Cardiac muscle cell (in vitro differentiated cells and primary cell): ENCODE measurements at regions not wholly inside any gene's neighbourhood (a gene's known extent, or its start where the extent isn't known, plus 50 kb on each side); places are given as distances from the start of the nearest gene placed in this dataset.

ENCODE experiments used
- DNase-seq, 2 donors: peaks; one replicate each; pipeline versions ENCODE4 v3.0.0 to v3.0.0-alpha.2; 2010 to 2017; ENCODE audit warnings: low read depth in 1 of 2, low spot score in 1 of 2
- H3K27ac ChIP-seq: fragments of 200-600 bp; sonication (generic); 2 replicates; pipeline ENCODE4 v1.5.1; 2016
- H3K27me3 ChIP-seq: fragments of 200-600 bp; sonication (generic); 2 replicates; pipeline ENCODE4 v1.6.0; 2016; ENCODE audit warnings: control low read depth
- H3K36me3 ChIP-seq: fragments of 200-600 bp; sonication (generic); 2 replicates; pipeline ENCODE4 v1.5.1; 2016; ENCODE audit warnings: control low read depth
- H3K4me1 ChIP-seq: fragments of 200-600 bp; sonication (generic); 2 replicates; pipeline ENCODE4 v1.8.1; 2017; ENCODE audit warnings: low read depth, mild to moderate bottlenecking, mixed run types
- H3K4me3 ChIP-seq: fragments of 200-600 bp; sonication (generic); 2 replicates; pipeline ENCODE4 v1.5.1; 2016; ENCODE audit warnings: mild to moderate bottlenecking
- H3K9me3 ChIP-seq: fragments of 200-600 bp; sonication (generic); 2 replicates; pipeline ENCODE4 v1.5.1; 2017; ENCODE audit warnings: low read depth, mild to moderate bottlenecking, control low read depth
- CTCF ChIP-seq: IDR thresholded peaks from 2 replicates; pipeline ENCODE4 v1.5.1; 2012; ENCODE audit warnings: low read depth, mild to moderate bottlenecking, low read length

GRCh38 chr19:30237140-30237539, 135.0 kb upstream of the ZNF536 start:
- H3K4me3 ChIP-seq, result no peak overlapping the region
- no peak overlapping the region for H3K27ac ChIP-seq
- H3K36me3 ChIP-seq, result no peaks in the 10 kb centered on the region
- no peak for TF ChIP-seq CTCF
- H3K4me1 ChIP-seq, result no peaks in the 10 kb centered on the region
- H3K9me3 ChIP-seq, result no peaks in the 10 kb centered on the region
- no peak for DNase-seq
- peaks cover 23% of the 10 kb centered on the region for H3K27me3 ChIP-seq

GRCh38 chr19:30240904-30241695, 131.1 kb upstream of the ZNF536 start:
- DNase-seq, result no peak
- no peaks in the 10 kb centered on the region for H3K9me3 ChIP-seq
- H3K4me1 ChIP-seq, result no peaks in the 10 kb centered on the region
- no peak overlapping the region for H3K27ac ChIP-seq
- H3K27me3 ChIP-seq, result peaks cover 4% of the 10 kb centered on the region
- no peak for TF ChIP-seq CTCF
- H3K36me3 ChIP-seq, result no peaks in the 10 kb centered on the region
- no peak overlapping the region for H3K4me3 ChIP-seq

- no peak overlapping the region for H3K4me3 ChIP-seq
- H3K9me3 ChIP-seq, result no peaks in the 10 kb centered on the region
- H3K27ac ChIP-seq, result no peak overlapping the region
- H3K4me1 ChIP-seq, result no peaks in the 10 kb centered on the region
- no peaks in the 10 kb centered on the region for H3K36me3 ChIP-seq
- TF ChIP-seq CTCF, result no peak
- no peak for DNase-seq
- no peaks in the 10 kb centered on the region for H3K27me3 ChIP-seq
Measured at GRCh38 chr19:30244533-30244932, 127.7 kb upstream of the ZNF536 start.

- no peak for TF ChIP-seq CTCF
- DNase-seq, result no peak
Measured at GRCh38 chr19:30245401-30246039, 126.7 kb upstream of the ZNF536 start.

GRCh38 chr19:30249911-30250310, 122.3 kb upstream of the ZNF536 start:
- no peaks in the 10 kb centered on the region for H3K4me1 ChIP-seq
- H3K27me3 ChIP-seq, result no peaks in the 10 kb centered on the region
- no peaks in the 10 kb centered on the region for H3K36me3 ChIP-seq
- TF ChIP-seq CTCF, result no peak
- no peak overlapping the region for H3K27ac ChIP-seq
- no peak for DNase-seq
- H3K9me3 ChIP-seq, result no peaks in the 10 kb centered on the region
- no peak overlapping the region for H3K4me3 ChIP-seq

More at GRCh38 chr19:30245401-30246039, 126.7 kb upstream of the ZNF536 start:
- Histone ChIP-seq H3K27ac (no peak overlapping the region), H3K36me3 (no peaks in the 10 kb centered on the region), H3K4me3 (no peak overlapping the region), H3K4me1 (no peaks in the 10 kb centered on the region), H3K9me3 (no peaks in the 10 kb centered on the region), H3K27me3 (no peaks in the 10 kb centered on the region)
